ENCODE measurements at regions not wholly inside any gene's neighbourhood (a gene's known extent, or its start where the extent isn't known, plus 50 kb on each side); places are given as distances from the start of the nearest gene placed in this dataset.

DNA sequence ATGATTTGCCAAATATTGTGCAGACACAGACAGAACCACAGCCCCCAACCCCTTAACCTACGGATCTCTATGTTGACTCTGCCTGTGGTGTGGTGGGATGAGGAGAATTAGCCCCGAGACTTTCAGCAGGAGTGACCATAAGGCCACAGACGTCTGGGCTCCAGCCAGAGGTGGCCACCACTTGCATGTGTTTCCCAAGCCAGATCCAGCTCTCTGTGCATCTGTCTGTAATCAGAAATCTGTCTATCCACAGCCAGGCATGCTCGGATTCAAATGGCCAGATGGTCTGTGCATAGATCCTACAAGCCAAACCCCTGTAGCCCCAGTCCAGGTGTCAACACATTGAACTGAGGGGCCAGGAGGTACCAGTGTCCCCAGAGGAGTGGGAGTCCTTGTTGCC lies 140.6 kb downstream of the SYF2 start:
- no peak for ATAC-seq (replicated peaks)
- H3K27ac Mint-ChIP-seq: peak overlapping the region in 1 of 2 donors; percentile 41
- peaks cover 0 to 2% of the 10 kb centered on the region in 2 donors for H3K9me3 Mint-ChIP-seq
- H3K27me3 Mint-ChIP-seq: no peaks in the 10 kb centered on the region
- peaks cover 37 to 53% of the 10 kb centered on the region in 2 donors for H3K4me1 Mint-ChIP-seq (ENCODE audit: low read depth in 2 of 2)
- H3K4me3 Mint-ChIP-seq: no peak overlapping the region
- DNase-seq: no peak
- H3K36me3 Mint-ChIP-seq (ENCODE audit: insufficient read depth): peaks cover 2% of the 10 kb centered on the region

- no peak overlapping the region for H3K4me3 Mint-ChIP-seq
- peaks cover 29 to 46% of the 10 kb centered on the region in 2 donors for H3K4me1 Mint-ChIP-seq (ENCODE audit: low read depth in 2 of 2)
- no peak overlapping the region for H3K27ac Mint-ChIP-seq
- H3K9me3 Mint-ChIP-seq: peaks cover 0 to 2% of the 10 kb centered on the region in 2 donors
- no peaks in the 10 kb centered on the region for H3K27me3 Mint-ChIP-seq
- ATAC-seq (replicated peaks) (no peak), DNase-seq (no peak)
- H3K36me3 Mint-ChIP-seq (ENCODE audit: insufficient read depth): peaks cover 2% of the 10 kb centered on the region
Observed at GRCh38 chr1:25090707-25091422, 141.4 kb downstream of the SYF2 start.

- Mint-ChIP-seq H3K4me3 (no peak overlapping the region), H3K27me3 (no peaks in the 10 kb centered on the region), H3K9me3 (peaks cover 0 to under 1% of the 10 kb centered on the region in 2 donors), H3K27ac (no peak overlapping the region), H3K36me3 (ENCODE audit: insufficient read depth) (peaks cover 2% of the 10 kb centered on the region), H3K4me1 (ENCODE audit: low read depth in 2 of 2) (peaks cover 18 to 39% of the 10 kb centered on the region in 2 donors)
- DNase-seq: no peak
- ATAC-seq (replicated peaks): no peak
Observed at GRCh38 chr1:25089772-25090171, 142.5 kb downstream of the SYF2 start.

DNA sequence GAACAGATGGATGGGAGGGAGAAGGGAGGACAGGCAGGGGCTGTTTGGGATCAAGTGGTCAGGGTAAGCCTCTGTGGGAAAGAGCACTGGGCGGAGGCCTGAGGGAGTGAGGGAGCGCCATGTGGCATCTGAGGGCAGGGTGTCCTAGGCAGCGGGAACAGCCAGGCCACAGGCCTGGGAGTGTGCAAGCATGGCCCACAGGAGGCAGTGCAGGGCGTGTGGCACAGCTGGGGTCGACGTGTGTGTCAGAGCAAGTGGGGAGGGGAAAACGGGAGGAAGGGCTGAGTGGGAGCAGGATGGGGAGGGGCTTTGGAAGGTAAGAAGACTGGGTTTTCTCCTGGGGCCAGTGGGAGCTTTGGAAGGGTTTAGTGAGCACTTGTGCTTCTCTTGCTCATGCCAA lies 143.4 kb downstream of the SYF2 start:
- H3K9me3 Mint-ChIP-seq: no peaks in the 10 kb centered on the region
- no peak for ATAC-seq (replicated peaks)
- no peak overlapping the region for H3K27ac Mint-ChIP-seq
- H3K27me3 Mint-ChIP-seq: no peaks in the 10 kb centered on the region
- DNase-seq: no peak
- H3K4me3 Mint-ChIP-seq: no peak overlapping the region
- peaks cover 2% of the 10 kb centered on the region for H3K36me3 Mint-ChIP-seq (ENCODE audit: insufficient read depth)
- peaks cover 15 to 31% of the 10 kb centered on the region in 2 donors for H3K4me1 Mint-ChIP-seq (ENCODE audit: low read depth in 2 of 2)

- no peak for DNase-seq
- no peak overlapping the region for H3K27ac Mint-ChIP-seq
- H3K4me3 Mint-ChIP-seq: peak overlapping the region in 1 of 2 donors; percentile 29
- peaks cover 13 to 27% of the 10 kb centered on the region in 2 donors for H3K4me1 Mint-ChIP-seq (ENCODE audit: low read depth in 2 of 2)
- ATAC-seq (replicated peaks): no peak
- no peaks in the 10 kb centered on the region for H3K27me3 Mint-ChIP-seq
- H3K36me3 Mint-ChIP-seq (ENCODE audit: insufficient read depth): peaks cover 2% of the 10 kb centered on the region
- H3K9me3 Mint-ChIP-seq: no peaks in the 10 kb centered on the region
Observed at GRCh38 chr1:25088180-25088701, 144.1 kb downstream of the SYF2 start.

DNA sequence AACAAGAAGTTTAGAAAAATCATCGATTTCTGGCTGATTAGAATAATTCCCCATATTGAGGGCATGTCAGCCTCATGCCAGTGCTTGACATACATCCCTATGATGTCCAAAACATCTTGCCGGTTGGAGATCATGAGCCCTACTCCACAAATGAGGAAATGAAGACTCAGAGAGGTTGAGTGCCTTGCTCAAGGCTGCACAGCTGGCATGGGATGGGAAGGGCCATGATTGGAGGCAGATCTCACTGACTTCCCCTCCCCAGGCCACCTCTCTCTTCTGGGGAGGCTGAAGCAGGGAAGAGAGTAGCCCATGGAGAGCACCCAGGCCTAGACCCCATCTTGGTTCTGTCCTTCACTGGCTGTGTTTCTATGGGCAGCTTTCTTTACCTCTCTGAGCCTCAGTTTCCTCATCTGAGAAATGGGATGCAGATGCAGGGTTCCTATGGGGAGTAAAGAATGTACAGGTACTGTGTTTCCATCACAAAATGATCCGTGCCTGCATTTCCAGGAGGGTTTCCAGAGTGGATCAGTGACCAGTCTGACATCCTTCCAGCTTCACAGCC lies 145.7 kb downstream of the SYF2 start:
- no peak for ATAC-seq (replicated peaks)
- Mint-ChIP-seq H3K27ac (peak overlapping the region in 1 of 2 donors; percentile 41), H3K4me1 (ENCODE audit: low read depth in 2 of 2) (peaks cover 12 to 24% of the 10 kb centered on the region in 2 donors), H3K9me3 (no peaks in the 10 kb centered on the region), H3K27me3 (no peaks in the 10 kb centered on the region), H3K4me3 (no peak overlapping the region), H3K36me3 (ENCODE audit: insufficient read depth) (peaks cover 2% of the 10 kb centered on the region)
- no peak for DNase-seq

DNA sequence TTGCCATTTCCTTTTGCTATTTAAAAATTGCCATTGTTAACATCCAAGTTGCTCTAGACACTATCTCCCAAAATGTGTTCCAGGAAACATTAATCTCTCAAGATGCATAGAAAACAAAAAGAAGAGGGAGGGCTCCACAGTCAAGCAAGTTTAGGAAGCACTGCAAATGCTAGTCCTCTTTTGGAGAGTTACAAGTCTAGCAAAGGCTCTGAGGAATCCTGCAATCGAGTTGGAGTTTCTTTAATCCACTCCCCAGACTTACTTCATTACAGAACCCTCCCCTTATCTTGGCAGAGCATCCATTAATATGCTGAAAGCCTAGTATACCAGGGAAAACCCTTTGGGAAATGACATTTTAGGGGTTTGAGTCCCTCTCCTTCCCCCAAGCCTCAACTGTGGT lies 147.9 kb downstream of the SYF2 start:
- Mint-ChIP-seq H3K36me3 (ENCODE audit: insufficient read depth) (peaks cover 2% of the 10 kb centered on the region), H3K27me3 (no peaks in the 10 kb centered on the region), H3K27ac (peak overlapping the region in 1 of 2 donors; percentile 12), H3K9me3 (no peaks in the 10 kb centered on the region), H3K4me1 (ENCODE audit: low read depth in 2 of 2) (peaks cover 16 to 18% of the 10 kb centered on the region in 2 donors), H3K4me3 (no peak overlapping the region)
- ATAC-seq (replicated peaks): no peak
- DNase-seq: no peak

- ATAC-seq (replicated peaks) (no peak), DNase-seq (no peak)
- Mint-ChIP-seq H3K36me3 (ENCODE audit: insufficient read depth) (peaks cover 2% of the 10 kb centered on the region), H3K4me3 (no peak overlapping the region), H3K4me1 (ENCODE audit: low read depth in 2 of 2) (peaks cover 14 to 15% of the 10 kb centered on the region in 2 donors), H3K9me3 (no peaks in the 10 kb centered on the region), H3K27me3 (no peaks in the 10 kb centered on the region), H3K27ac (peak overlapping the region; percentile 12 to 76)
Observed at GRCh38 chr1:25083481-25084345, 148.6 kb downstream of the SYF2 start.

DNA sequence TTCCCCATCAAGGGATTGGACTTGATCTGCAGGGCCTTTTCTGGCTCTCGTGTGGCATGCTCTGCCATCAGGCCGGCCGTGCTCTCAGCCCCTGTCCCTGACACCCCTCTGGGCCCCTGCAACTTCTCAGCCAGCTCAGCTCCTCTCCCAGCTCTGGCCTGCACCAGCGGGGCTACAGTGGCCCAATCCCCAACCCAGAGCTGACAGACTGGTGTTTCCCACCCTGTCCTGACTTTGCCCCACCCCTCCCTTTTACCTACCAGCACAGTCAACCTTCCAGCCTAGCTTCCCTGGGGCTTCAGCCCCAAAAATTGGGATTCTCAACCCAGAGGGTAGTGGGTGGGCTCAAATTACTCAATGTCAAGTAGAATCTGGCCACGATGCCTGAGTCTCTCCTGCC lies 149.3 kb downstream of the SYF2 start:
- no peaks in the 10 kb centered on the region for H3K36me3 Mint-ChIP-seq (ENCODE audit: insufficient read depth)

DNA sequence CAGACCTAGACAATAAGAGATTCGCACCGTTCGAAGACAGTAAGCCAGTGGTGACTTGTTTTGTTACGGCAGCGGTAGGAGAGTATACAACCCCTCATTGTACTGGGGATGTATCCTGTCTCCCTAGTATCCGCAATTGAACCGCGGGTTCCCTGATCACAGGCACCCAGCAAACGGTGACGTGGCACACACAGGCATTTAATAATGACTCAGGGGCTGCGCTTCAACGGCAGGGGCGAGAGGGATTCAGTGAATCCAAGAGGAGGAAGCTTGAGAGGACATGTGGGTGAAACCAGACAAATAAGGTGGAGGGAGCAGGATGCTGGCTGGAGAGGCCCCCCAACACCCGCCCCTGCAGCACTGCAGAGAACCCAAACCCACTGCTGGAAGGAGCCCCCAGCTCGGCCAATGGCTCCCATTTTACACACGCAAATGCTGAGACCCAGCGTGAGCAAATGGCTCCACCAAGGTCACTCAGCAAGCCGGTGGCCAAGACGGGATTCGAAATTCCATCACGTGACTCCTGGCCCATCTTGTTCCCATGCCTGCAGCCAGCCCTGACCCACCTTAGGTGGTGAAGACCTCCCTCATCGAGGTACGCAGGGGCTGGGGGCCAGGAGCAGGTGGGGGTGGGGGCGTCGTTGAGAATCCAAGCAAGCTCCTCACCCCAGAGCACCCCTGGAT lies 149.9 kb downstream of the SYF2 start:
- ATAC-seq (replicated peaks) (no peak), DNase-seq (no peak)
- Mint-ChIP-seq H3K9me3 (no peaks in the 10 kb centered on the region), H3K36me3 (ENCODE audit: insufficient read depth) (no peaks in the 10 kb centered on the region), H3K4me1 (ENCODE audit: low read depth in 2 of 2) (peaks cover 7 to 8% of the 10 kb centered on the region in 2 donors), H3K27me3 (no peaks in the 10 kb centered on the region), H3K4me3 (no peak overlapping the region), H3K27ac (peak overlapping the region in 1 of 2 donors; percentile 27)

More for the DNA sequence above, 149.3 kb downstream of the SYF2 start:
- Mint-ChIP-seq H3K4me1 (ENCODE audit: low read depth in 2 of 2) (peaks cover 8% of the 10 kb centered on the region in 2 donors), H3K4me3 (no peak overlapping the region), H3K9me3 (no peaks in the 10 kb centered on the region), H3K27me3 (no peaks in the 10 kb centered on the region), H3K27ac (peak overlapping the region in 1 of 2 donors; percentile 76)
- ATAC-seq (replicated peaks) (no peak), DNase-seq (no peak)

DNA sequence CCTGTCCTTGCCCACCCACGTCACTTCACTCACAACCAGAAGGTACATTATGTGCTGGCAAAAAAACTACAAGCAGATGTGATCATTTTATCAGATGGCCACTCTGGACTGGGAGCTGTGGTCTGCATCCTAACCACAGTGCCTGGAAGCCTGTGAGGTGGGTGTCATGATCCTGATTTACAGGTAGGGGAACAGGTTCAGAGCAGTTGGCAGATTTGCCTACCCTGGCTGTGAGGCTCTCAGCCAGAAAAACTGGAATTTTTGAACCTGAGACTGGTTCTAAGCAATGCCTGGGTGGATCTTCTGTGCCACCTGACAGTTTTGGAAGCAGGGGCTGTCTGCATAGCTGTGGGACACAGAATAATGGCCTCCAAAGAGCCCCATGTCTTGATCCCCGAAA lies 150.8 kb downstream of the SYF2 start:
- Mint-ChIP-seq H3K27me3 (no peaks in the 10 kb centered on the region), H3K4me1 (ENCODE audit: low read depth in 2 of 2) (peaks cover 4 to 8% of the 10 kb centered on the region in 2 donors), H3K36me3 (ENCODE audit: insufficient read depth) (no peaks in the 10 kb centered on the region), H3K9me3 (no peaks in the 10 kb centered on the region), H3K27ac (peak overlapping the region; percentile 5 to 27), H3K4me3 (no peak overlapping the region)
- DNase-seq: no peak
- no peak for ATAC-seq (replicated peaks)

DNA sequence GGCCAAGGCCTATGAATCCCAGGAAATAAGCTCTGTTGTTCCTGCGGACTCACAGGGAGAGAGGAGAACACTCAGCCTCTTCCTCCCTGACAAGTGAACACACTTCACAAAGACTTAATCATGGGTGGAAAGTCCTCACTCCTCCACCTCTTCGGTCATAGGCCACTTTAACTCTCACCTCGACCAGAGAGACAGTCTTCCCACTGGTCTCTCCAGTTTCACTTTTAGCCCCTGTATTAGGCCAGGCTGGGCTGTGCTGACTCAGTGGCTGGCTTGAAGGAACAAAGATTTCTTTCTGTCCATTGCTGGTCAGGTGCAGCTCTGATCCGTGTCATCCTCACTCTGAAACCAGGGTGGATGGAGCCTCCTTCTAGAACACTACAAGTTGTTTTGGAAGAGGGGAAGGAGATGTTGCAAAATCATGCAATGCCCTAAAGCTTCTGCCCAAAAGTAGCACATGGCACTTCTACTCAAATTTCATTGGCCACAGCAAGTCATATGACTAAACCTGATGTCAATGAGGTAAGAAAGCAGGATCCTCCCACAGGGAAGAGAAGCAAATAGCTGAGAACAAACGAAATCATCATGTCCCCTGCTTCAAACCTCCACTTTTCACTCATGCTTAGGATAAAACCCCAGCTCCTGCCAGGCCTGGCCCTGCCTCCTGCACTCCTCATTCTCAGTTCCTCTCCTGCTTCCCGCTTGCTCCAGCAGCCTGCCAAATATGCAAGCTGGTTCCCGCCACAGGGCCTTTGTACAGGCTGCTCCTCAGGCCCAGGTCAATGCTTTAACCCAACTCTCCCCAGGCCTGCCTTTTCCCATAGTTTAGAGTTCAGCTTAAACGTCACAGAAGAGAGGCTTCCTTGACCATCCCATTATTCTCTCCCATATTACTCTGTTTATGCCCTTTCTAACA lies 150.5 kb upstream of the RUNX3 start:
- no peaks in the 10 kb centered on the region for H3K9me3 Mint-ChIP-seq
- H3K36me3 Mint-ChIP-seq (ENCODE audit: insufficient read depth): no peaks in the 10 kb centered on the region
- peak overlapping the region in 1 of 2 donors; percentile 5 for H3K27ac Mint-ChIP-seq
- no peaks in the 10 kb centered on the region for H3K27me3 Mint-ChIP-seq
- H3K4me1 Mint-ChIP-seq (ENCODE audit: low read depth in 2 of 2): peaks cover 4% of the 10 kb centered on the region in 2 donors
- ATAC-seq (replicated peaks) (no peak), DNase-seq (no peak)
- no peak overlapping the region for H3K4me3 Mint-ChIP-seq
